Epithelial cell of esophagus (primary cell): ENCODE measurements at regions not wholly inside any gene's neighbourhood (a gene's known extent, or its start where the extent isn't known, plus 50 kb on each side); places are given as distances from the start of the nearest gene placed in this dataset.

Experiments
- DNase-seq: peaks from one replicate; pipeline ENCODE4 v3.0.0; 2010; ENCODE audit warnings: low read depth
- H3K4me3 ChIP-seq: 2 replicates; pipeline ENCODE4 v1.5.1; 2011; ENCODE audit warnings: mild to moderate bottlenecking, low read length, control low read depth
- TF ChIP-seq, protein P1 (sequence below): IDR thresholded peaks from 2 replicates; pipeline ENCODE4 v1.5.1; 2011; ENCODE audit warnings: low read depth, mild to moderate bottlenecking, low read length, control low read depth, inconsistent platforms; ENCODE audit not compliant: insufficient read depth; ENCODE audit errors: missing control alignments

DNA sequence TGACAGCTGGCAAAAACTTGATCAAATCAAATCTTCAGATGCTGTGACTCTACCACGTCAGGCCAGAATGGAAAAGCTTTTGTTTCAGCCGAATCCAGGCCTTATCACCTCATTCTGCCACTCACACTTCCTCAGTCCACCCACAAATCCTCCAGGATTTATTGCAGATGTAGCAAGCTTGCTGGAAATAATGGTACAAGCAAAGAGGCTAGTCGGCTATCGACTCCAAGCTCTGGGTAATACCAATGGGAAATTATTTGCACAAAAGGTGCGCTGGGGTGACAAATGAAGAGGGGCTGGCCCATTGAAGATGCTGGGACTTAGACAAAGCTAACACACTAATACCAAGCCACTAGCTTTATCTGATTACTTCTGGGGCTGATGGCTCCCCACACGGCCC, 250.5 kb downstream of the ASCL1 start:
- H3K4me3 ChIP-seq: no peak overlapping the region
- TF ChIP-seq, protein P1, sequence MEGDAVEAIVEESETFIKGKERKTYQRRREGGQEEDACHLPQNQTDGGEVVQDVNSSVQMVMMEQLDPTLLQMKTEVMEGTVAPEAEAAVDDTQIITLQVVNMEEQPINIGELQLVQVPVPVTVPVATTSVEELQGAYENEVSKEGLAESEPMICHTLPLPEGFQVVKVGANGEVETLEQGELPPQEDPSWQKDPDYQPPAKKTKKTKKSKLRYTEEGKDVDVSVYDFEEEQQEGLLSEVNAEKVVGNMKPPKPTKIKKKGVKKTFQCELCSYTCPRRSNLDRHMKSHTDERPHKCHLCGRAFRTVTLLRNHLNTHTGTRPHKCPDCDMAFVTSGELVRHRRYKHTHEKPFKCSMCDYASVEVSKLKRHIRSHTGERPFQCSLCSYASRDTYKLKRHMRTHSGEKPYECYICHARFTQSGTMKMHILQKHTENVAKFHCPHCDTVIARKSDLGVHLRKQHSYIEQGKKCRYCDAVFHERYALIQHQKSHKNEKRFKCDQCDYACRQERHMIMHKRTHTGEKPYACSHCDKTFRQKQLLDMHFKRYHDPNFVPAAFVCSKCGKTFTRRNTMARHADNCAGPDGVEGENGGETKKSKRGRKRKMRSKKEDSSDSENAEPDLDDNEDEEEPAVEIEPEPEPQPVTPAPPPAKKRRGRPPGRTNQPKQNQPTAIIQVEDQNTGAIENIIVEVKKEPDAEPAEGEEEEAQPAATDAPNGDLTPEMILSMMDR: no peak
- no peak for DNase-seq

DNA sequence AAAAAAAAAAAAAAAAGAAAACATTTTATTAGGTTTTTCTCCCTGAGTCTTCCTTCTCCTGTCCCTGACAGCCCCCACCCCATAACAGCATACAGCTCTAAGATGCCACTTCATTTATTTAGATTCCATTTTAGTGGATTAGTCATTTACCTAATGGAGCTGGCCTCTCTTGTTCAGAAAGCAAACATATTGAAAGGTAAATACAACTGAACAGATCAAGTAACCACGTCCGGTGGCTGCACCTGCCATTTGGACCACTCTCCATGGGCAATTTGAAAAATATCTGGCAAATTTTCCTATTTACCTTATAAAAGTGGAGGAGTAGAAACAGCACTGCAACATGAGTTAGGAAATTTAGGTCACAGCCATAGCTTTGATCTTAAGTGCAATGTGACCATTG, 254.6 kb downstream of the C12orf42 start:
- no peak overlapping the region for H3K4me3 ChIP-seq
- DNase-seq: no peak
- TF ChIP-seq, protein P1: no peak

GRCh38 chr12:103244596-103244995, 251.2 kb downstream of the C12orf42 start:
- TF ChIP-seq, protein P1: no peak
- DNase-seq: no peak
- no peak overlapping the region for H3K4me3 ChIP-seq

DNA sequence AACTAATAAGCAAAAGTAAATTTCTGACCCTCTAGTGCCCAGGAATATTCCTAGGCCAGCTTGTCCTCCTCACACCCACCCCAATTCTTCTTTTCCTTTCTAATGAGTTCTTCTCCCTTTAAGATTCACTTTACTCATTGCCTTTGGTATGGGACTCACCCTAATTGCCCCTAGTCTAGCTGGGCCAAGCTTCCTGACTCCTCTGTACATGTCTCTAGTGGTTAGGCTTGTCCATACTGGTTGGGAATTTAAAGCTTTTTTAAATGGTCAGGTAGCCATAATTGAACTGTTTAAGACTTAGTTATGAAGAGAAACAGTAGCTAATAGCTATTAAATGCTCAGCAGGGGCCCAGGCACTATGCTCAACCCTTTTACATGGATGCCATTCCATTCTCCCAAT, 248.2 kb downstream of the C12orf42 start:
- TF ChIP-seq, protein P1: no peak
- peak; percentile 84 for DNase-seq
- H3K4me3 ChIP-seq: no peak overlapping the region

DNA sequence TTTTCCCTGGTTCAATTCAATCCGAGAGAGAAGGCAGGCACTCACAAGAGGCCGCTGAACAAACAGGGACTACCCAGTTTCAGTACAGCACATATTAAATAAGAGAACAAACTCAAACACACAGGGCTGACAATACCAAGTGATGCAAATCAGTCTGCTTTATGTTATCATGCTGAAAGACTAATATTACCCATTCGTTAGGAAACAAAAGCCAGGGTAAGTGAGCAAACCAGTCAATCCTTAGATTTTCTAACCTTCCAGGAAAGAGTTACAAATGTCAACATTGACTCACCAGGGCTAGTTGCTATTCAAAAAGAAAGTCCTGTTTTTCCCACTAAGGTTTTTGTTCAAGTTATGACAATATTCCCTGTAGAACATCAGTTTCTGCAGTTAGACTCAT, 246.2 kb downstream of the C12orf42 start:
- DNase-seq: peak; percentile 82

GRCh38 chr12:103250487-103250886, 245.3 kb downstream of the C12orf42 start:
- no peak for DNase-seq
- H3K4me3 ChIP-seq: no peak overlapping the region
- TF ChIP-seq, protein P1: no peak

More for the DNA sequence above, 246.2 kb downstream of the C12orf42 start:
- no peak overlapping the region for H3K4me3 ChIP-seq
- TF ChIP-seq, protein P1: no peak
